ENCODE measurements at regions not wholly inside any gene's neighbourhood (a gene's known extent, or its start where the extent isn't known, plus 50 kb on each side); places are given as distances from the start of the nearest gene placed in this dataset.
A peak's percentile ranks its signal among the peaks of the same experiment; 100 is the strongest.
"Not testable (repeated sequence)": the region's sequence is repeated elsewhere in the genome, so short reads cannot be mapped to it uniquely, and the experiment has no call there.

GRCh38 chr21:28069450-28069923 lies 923.2 kb downstream of the LTN1 start:
- H3K36me3 ChIP-seq (ENCODE audit: control insufficient read depth in 3 of 3, insufficient read depth in 2 of 3, low read depth in 1 of 3, low read length in 3 of 3): no peaks in the 10 kb centered on the region
- H3K27ac ChIP-seq (ENCODE audit: low read depth in 1 of 3, low read length in 2 of 3): no peak overlapping the region
- no peaks in the 10 kb centered on the region for H3K27me3 ChIP-seq (ENCODE audit: control insufficient read depth in 3 of 3, insufficient read depth in 3 of 3, low read length in 3 of 3)
- peaks cover 0 to 3% (median 0%) of the 10 kb centered on the region in 3 donors for H3K4me1 ChIP-seq (ENCODE audit: control insufficient read depth in 3 of 3, insufficient read depth in 2 of 3, low read depth in 1 of 3, low read length in 2 of 3)
- DNase-seq: no peak
- H3K4me3 ChIP-seq (ENCODE audit: low read depth in 1 of 3, low read length in 3 of 3): no peak overlapping the region
- 60 to 78% (median 71%) methylated on average over 6 of the region's 6 CpGs for WGBS, 3 donors
- no peak for FAIRE-seq
- no peaks in the 10 kb centered on the region for H3K9me3 ChIP-seq (ENCODE audit: control insufficient read depth in 2 of 2, insufficient read depth in 1 of 2, low read depth in 1 of 2, low read length in 1 of 2)

- H3K9me3 ChIP-seq (ENCODE audit: control insufficient read depth in 2 of 2, insufficient read depth in 1 of 2, low read depth in 1 of 2, low read length in 1 of 2): no peaks in the 10 kb centered on the region
- WGBS, 3 donors: 71 to 75% (median 72%) methylated on average over 4 of the region's 4 CpGs
- no peak overlapping the region for H3K4me3 ChIP-seq (ENCODE audit: low read depth in 1 of 3, low read length in 3 of 3)
- H3K36me3 ChIP-seq (ENCODE audit: control insufficient read depth in 3 of 3, insufficient read depth in 2 of 3, low read depth in 1 of 3, low read length in 3 of 3): no peaks in the 10 kb centered on the region
- H3K4me1 ChIP-seq (ENCODE audit: control insufficient read depth in 3 of 3, insufficient read depth in 2 of 3, low read depth in 1 of 3, low read length in 2 of 3): peaks cover 0 to 3% (median 0%) of the 10 kb centered on the region in 3 donors
- no peaks in the 10 kb centered on the region for H3K27me3 ChIP-seq (ENCODE audit: control insufficient read depth in 3 of 3, insufficient read depth in 3 of 3, low read length in 3 of 3)
- no peak overlapping the region for H3K27ac ChIP-seq (ENCODE audit: low read depth in 1 of 3, low read length in 2 of 3)
- no peak for DNase-seq
- no peak for FAIRE-seq
Observed at GRCh38 chr21:28068455-28069358, 924.0 kb downstream of the LTN1 start.

- DNase-seq (peak in 1 of 2 donors; percentile 15), FAIRE-seq (no peak)
- no peak overlapping the region for H3K4me3 ChIP-seq (ENCODE audit: low read depth in 1 of 3, low read length in 3 of 3)
- H3K27me3 ChIP-seq (ENCODE audit: control insufficient read depth in 3 of 3, insufficient read depth in 3 of 3, low read length in 3 of 3): no peaks in the 10 kb centered on the region
- 84 to 88% (median 86%) methylated on average over 7 of the region's 7 CpGs for WGBS, 3 donors
- H3K9me3 ChIP-seq (ENCODE audit: control insufficient read depth in 2 of 2, insufficient read depth in 1 of 2, low read depth in 1 of 2, low read length in 1 of 2): no peaks in the 10 kb centered on the region
- no peak overlapping the region for H3K27ac ChIP-seq (ENCODE audit: low read depth in 1 of 3, low read length in 2 of 3)
- H3K4me1 ChIP-seq (ENCODE audit: control insufficient read depth in 3 of 3, insufficient read depth in 2 of 3, low read depth in 1 of 3, low read length in 2 of 3): peaks cover 0 to 3% (median 0%) of the 10 kb centered on the region in 3 donors
- H3K36me3 ChIP-seq (ENCODE audit: control insufficient read depth in 3 of 3, insufficient read depth in 2 of 3, low read depth in 1 of 3, low read length in 3 of 3): no peaks in the 10 kb centered on the region
Observed at GRCh38 chr21:28066596-28067387, 925.9 kb downstream of the LTN1 start.

- Histone ChIP-seq H3K4me3 (ENCODE audit: low read depth in 1 of 3, low read length in 3 of 3) (no peak overlapping the region), H3K27ac (ENCODE audit: low read depth in 1 of 3, low read length in 2 of 3) (no peak overlapping the region), H3K36me3 (ENCODE audit: control insufficient read depth in 3 of 3, insufficient read depth in 2 of 3, low read depth in 1 of 3, low read length in 3 of 3) (no peaks in the 10 kb centered on the region), H3K9me3 (ENCODE audit: control insufficient read depth in 2 of 2, insufficient read depth in 1 of 2, low read depth in 1 of 2, low read length in 1 of 2) (no peaks in the 10 kb centered on the region), H3K4me1 (ENCODE audit: control insufficient read depth in 3 of 3, insufficient read depth in 2 of 3, low read depth in 1 of 3, low read length in 2 of 3) (peaks cover 0 to 3% (median 0%) of the 10 kb centered on the region in 3 donors), H3K27me3 (ENCODE audit: control insufficient read depth in 3 of 3, insufficient read depth in 3 of 3, low read length in 3 of 3) (no peaks in the 10 kb centered on the region)
- WGBS, 3 donors: 64 to 95% (median 65%) methylated on average over 1 of the region's 1 CpG
- FAIRE-seq (no peak), DNase-seq (no peak)
Observed at GRCh38 chr21:28066076-28066475, 926.6 kb downstream of the LTN1 start.

- peaks cover 0 to 10% of the 10 kb centered on the region in 2 donors for H3K9me3 ChIP-seq (ENCODE audit: control insufficient read depth in 2 of 2, insufficient read depth in 1 of 2, low read depth in 1 of 2, low read length in 1 of 2)
- no peak overlapping the region for H3K27ac ChIP-seq (ENCODE audit: low read depth in 1 of 3, low read length in 2 of 3)
- no peaks in the 10 kb centered on the region for H3K27me3 ChIP-seq (ENCODE audit: control insufficient read depth in 3 of 3, insufficient read depth in 3 of 3, low read length in 3 of 3)
- DNase-seq (no peak), FAIRE-seq (no peak)
- no peak overlapping the region for H3K4me3 ChIP-seq (ENCODE audit: low read depth in 1 of 3, low read length in 3 of 3)
- 73 to 86% (median 74%) methylated on average over 6 of the region's 6 CpGs for WGBS, 3 donors
- no peaks in the 10 kb centered on the region for H3K36me3 ChIP-seq (ENCODE audit: control insufficient read depth in 3 of 3, insufficient read depth in 2 of 3, low read depth in 1 of 3, low read length in 3 of 3)
- H3K4me1 ChIP-seq (ENCODE audit: control insufficient read depth in 3 of 3, insufficient read depth in 2 of 3, low read depth in 1 of 3, low read length in 2 of 3): peaks cover 0 to 3% (median 0%) of the 10 kb centered on the region in 3 donors
Observed at GRCh38 chr21:28063241-28064216, 929.1 kb downstream of the LTN1 start.

- H3K27ac ChIP-seq (ENCODE audit: low read depth in 1 of 3, low read length in 2 of 3); FAIRE-seq; H3K36me3 ChIP-seq (ENCODE audit: control insufficient read depth in 3 of 3, insufficient read depth in 2 of 3, low read depth in 1 of 3, low read length in 3 of 3); DNase-seq; H3K27me3 ChIP-seq (ENCODE audit: control insufficient read depth in 3 of 3, insufficient read depth in 3 of 3, low read length in 3 of 3); H3K4me3 ChIP-seq (ENCODE audit: low read depth in 1 of 3, low read length in 3 of 3); H3K9me3 ChIP-seq (ENCODE audit: control insufficient read depth in 2 of 2, insufficient read depth in 1 of 2, low read depth in 1 of 2, low read length in 1 of 2); H3K4me1 ChIP-seq (ENCODE audit: control insufficient read depth in 3 of 3, insufficient read depth in 2 of 3, low read depth in 1 of 3, low read length in 2 of 3): not testable (repeated sequence)
- WGBS, 3 donors: 54 to 64% (median 60%) methylated on average over 1 of the region's 1 CpG
Observed at GRCh38 chr21:28052956-28053355, 939.7 kb downstream of the LTN1 start.

GRCh38 chr21:28051649-28052048 lies 941.0 kb downstream of the LTN1 start:
- not testable (repeated sequence) for H3K9me3 ChIP-seq (ENCODE audit: control insufficient read depth in 2 of 2, insufficient read depth in 1 of 2, low read depth in 1 of 2, low read length in 1 of 2); H3K36me3 ChIP-seq (ENCODE audit: control insufficient read depth in 3 of 3, insufficient read depth in 2 of 3, low read depth in 1 of 3, low read length in 3 of 3); H3K4me3 ChIP-seq (ENCODE audit: low read depth in 1 of 3, low read length in 3 of 3); H3K27ac ChIP-seq (ENCODE audit: low read depth in 1 of 3, low read length in 2 of 3); H3K4me1 ChIP-seq (ENCODE audit: control insufficient read depth in 3 of 3, insufficient read depth in 2 of 3, low read depth in 1 of 3, low read length in 2 of 3); H3K27me3 ChIP-seq (ENCODE audit: control insufficient read depth in 3 of 3, insufficient read depth in 3 of 3, low read length in 3 of 3)
- 18 to 22% (median 19%) methylated on average over 4 of the region's 4 CpGs for WGBS, 3 donors
- DNase-seq (peak; percentile 10 to 37), FAIRE-seq (peak; percentile 39)

- H3K36me3 ChIP-seq (ENCODE audit: control insufficient read depth in 3 of 3, insufficient read depth in 2 of 3, low read depth in 1 of 3, low read length in 3 of 3); FAIRE-seq; H3K4me1 ChIP-seq (ENCODE audit: control insufficient read depth in 3 of 3, insufficient read depth in 2 of 3, low read depth in 1 of 3, low read length in 2 of 3); DNase-seq; H3K27ac ChIP-seq (ENCODE audit: low read depth in 1 of 3, low read length in 2 of 3); H3K27me3 ChIP-seq (ENCODE audit: control insufficient read depth in 3 of 3, insufficient read depth in 3 of 3, low read length in 3 of 3); H3K4me3 ChIP-seq (ENCODE audit: low read depth in 1 of 3, low read length in 3 of 3): not testable (repeated sequence)
- peaks cover 0 to 11% of the 10 kb centered on the region in 2 donors for H3K9me3 ChIP-seq (ENCODE audit: control insufficient read depth in 2 of 2, insufficient read depth in 1 of 2, low read depth in 1 of 2, low read length in 1 of 2)
Observed at GRCh38 chr21:28035692-28036091, 957.0 kb downstream of the LTN1 start.
